DOHH2 (cell line): ENCODE measurements at regions not wholly inside any gene's neighbourhood (a gene's known extent, or its start where the extent isn't known, plus 50 kb on each side); places are given as distances from the start of the nearest gene placed in this dataset.

ENCODE experiments used
- CTCF ChIP-seq: fragments of 200-600 bp; sonication (generic); IDR thresholded peaks from one replicate; pipeline ENCODE4 v1.5.1; 2014; ENCODE audit warnings: antibody characterized with exemption, mild to moderate bottlenecking, low read depth, low read length; ENCODE audit not compliant: poor library complexity, severe bottlenecking
- EZH2phosphoT487 ChIP-seq: fragments of 200-600 bp; sonication (generic); IDR thresholded peaks from 2 replicates; pipeline ENCODE4 v1.6.1; 2017; ENCODE audit warnings: borderline replicate concordance, mild to moderate bottlenecking, antibody characterized with exemption, low read length, moderate library complexity, mixed read lengths

DNA sequence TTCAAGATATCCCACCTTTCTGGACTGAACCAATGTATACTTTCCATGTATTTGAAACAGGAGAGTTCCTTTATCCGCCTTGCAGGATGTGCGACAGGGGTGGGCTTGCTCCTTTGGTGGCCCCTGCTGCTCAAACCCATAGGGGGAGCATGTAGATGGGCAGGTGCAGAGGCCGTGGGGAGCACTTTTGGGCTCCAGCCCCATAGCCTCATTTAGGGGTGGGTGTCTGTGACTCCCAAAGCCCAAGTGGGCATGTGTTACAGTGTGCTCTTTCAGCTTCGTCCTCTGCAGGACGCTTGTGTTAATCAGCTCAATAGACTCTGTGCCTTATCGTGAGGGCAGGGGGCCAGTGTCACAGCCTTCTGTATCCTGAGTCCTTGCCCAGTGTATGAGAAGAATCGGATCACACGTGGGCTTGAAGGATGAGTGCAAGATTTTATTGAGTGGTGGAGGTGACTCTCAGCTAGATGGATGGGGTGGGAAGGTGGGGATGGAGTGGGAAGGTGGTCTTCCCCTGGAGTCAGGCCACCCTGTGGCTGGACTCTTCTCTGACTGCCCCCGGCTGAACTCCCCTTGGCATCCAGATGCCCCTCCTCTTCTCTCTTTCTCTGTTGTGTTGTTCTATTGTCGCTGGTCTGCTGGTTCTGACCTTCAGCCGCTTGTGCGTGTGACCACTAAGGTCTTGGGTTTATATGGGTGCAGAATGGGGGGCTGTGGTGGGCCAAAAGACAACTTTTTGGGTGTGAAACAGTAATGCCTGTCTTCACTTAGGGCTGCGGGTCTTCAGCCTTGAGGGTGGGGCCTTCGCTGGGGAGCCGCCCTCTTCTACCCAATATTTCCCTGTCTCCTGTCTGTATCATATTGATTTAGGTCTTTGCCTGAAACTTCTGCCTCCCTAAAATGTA lies 262.2 kb downstream of the GLRX3 start:
- TF ChIP-seq CTCF (no peak), EZH2phosphoT487 (no peak)
